Right lobe of liver (tissue), 4 donors: ENCODE measurements at regions not wholly inside any gene's neighbourhood (a gene's known extent, or its start where the extent isn't known, plus 50 kb on each side); places are given as distances from the start of the nearest gene placed in this dataset.

Experiments
- POLR2A ChIP-seq: fragments of 450-650 bp; IDR thresholded peaks from one replicate; pipeline ENCODE4 v1.6.1; 2017; ENCODE audit warnings: antibody characterized with exemption, mild to moderate bottlenecking
- TF ChIP-seq, protein P1 (sequence below), 4 donors: fragments of 200-600 bp in 3 of 4; fragments of 450-650 bp in 1 of 4; IDR thresholded peaks; one replicate each; pipeline versions ENCODE4 v1.5.1 to v1.8.0; 2016 to 2022; ENCODE audit warnings: antibody characterized with exemption in 4 of 4, mild to moderate bottlenecking in 2 of 4
- donor health status: DM: no; HTN: no; CAD: no.
- donor health status: DM: no; HTN: no; CAD: no.
- donor health status: DM: no; HTN: yes; CAD: no.

DNA sequence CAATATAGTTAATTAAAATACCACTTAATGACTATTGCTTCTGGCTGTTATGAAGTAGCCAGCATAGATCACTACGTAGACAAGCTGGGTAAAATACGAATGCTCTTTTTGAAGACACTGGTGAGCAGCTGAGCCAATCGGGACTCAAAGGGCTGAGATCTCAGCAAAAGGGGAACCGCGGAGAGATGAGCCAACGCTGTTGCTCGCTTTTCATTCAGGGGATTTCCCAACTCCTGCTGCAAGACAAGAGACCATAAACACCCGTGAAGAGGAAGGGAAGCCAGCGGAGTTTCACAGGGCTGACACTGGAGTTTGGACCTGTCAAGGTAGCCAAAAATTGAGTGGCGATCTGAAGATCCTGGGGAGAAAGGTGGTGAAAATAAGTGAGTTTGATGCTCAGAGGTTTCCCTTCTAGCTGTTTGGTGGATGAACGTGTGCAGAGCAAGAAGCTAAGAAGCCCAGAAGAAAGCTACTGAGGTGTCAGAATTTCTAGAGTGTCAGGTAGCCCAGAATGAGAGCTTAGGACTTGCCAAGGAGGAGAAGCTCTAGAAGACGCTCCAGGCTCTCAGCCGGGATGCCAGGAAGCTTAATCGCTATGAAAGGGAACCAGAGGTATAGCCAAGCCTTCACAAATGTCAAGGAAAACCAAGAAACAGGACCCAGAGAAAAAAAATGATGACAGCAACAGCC, 79.6 kb upstream of the RNU6ATAC start:
- TF ChIP-seq, protein P1, sequence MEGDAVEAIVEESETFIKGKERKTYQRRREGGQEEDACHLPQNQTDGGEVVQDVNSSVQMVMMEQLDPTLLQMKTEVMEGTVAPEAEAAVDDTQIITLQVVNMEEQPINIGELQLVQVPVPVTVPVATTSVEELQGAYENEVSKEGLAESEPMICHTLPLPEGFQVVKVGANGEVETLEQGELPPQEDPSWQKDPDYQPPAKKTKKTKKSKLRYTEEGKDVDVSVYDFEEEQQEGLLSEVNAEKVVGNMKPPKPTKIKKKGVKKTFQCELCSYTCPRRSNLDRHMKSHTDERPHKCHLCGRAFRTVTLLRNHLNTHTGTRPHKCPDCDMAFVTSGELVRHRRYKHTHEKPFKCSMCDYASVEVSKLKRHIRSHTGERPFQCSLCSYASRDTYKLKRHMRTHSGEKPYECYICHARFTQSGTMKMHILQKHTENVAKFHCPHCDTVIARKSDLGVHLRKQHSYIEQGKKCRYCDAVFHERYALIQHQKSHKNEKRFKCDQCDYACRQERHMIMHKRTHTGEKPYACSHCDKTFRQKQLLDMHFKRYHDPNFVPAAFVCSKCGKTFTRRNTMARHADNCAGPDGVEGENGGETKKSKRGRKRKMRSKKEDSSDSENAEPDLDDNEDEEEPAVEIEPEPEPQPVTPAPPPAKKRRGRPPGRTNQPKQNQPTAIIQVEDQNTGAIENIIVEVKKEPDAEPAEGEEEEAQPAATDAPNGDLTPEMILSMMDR (IDR thresholded peaks at IDR 0.05), result no peak
- TF ChIP-seq POLR2A, result no peak
